Fibroblast of the conjunctiva (primary cell): ENCODE measurements at regions not wholly inside any gene's neighbourhood (a gene's known extent, or its start where the extent isn't known, plus 50 kb on each side); places are given as distances from the start of the nearest gene placed in this dataset.

Experiments
- DNase-seq: peaks from one replicate; pipeline ENCODE4 v3.0.0-alpha.2; 2010; ENCODE audit warnings: low read depth

GRCh38 chr14:84670796-84671195 is 859.1 kb upstream of the FLRT2 start:
- peak; percentile 20 for DNase-seq

- DNase-seq = no peak
Observed at GRCh38 chr14:84671776-84672175, 858.2 kb upstream of the FLRT2 start.

- DNase-seq = no peak
Observed at GRCh38 chr14:84674636-84675035, 855.3 kb upstream of the FLRT2 start.

- no peak for DNase-seq
Observed at GRCh38 chr14:84686550-84686949, 843.4 kb upstream of the FLRT2 start.

GRCh38 chr14:84688297-84689025 is 841.5 kb upstream of the FLRT2 start:
- no peak for DNase-seq

- no peak for DNase-seq
Observed at GRCh38 chr14:84694161-84694560, 835.8 kb upstream of the FLRT2 start.

- DNase-seq = no peak
Observed at GRCh38 chr14:84704601-84705000, 825.3 kb upstream of the FLRT2 start.

- no peak for DNase-seq
Observed at GRCh38 chr14:84707830-84708229, 822.1 kb upstream of the FLRT2 start.

GRCh38 chr14:84708865-84709264 is 821.1 kb upstream of the FLRT2 start:
- DNase-seq = no peak

- DNase-seq = no peak
Observed at GRCh38 chr14:84726471-84726870, 803.5 kb upstream of the FLRT2 start.

- no peak for DNase-seq
Observed at GRCh38 chr14:84749191-84749955, 780.6 kb upstream of the FLRT2 start.

GRCh38 chr14:84750284-84750683 is 779.7 kb upstream of the FLRT2 start:
- DNase-seq = no peak

GRCh38 chr14:84750763-84751554 is 779.0 kb upstream of the FLRT2 start:
- DNase-seq = peak; percentile 40

- no peak for DNase-seq
Observed at GRCh38 chr14:84751745-84752144, 778.2 kb upstream of the FLRT2 start.

- no peak for DNase-seq
Observed at GRCh38 chr14:84760489-84761126, 769.3 kb upstream of the FLRT2 start.

GRCh38 chr14:84767434-84767833 is 762.5 kb upstream of the FLRT2 start:
- DNase-seq = no peak

- DNase-seq = no peak
Observed at GRCh38 chr14:84770030-84770429, 759.9 kb upstream of the FLRT2 start.

GRCh38 chr14:84777356-84777755 is 752.6 kb upstream of the FLRT2 start:
- no peak for DNase-seq

GRCh38 chr14:84782902-84783301 is 747.0 kb upstream of the FLRT2 start:
- DNase-seq = no peak

GRCh38 chr14:84783511-84783910 is 746.4 kb upstream of the FLRT2 start:
- DNase-seq = no peak

- no peak for DNase-seq
Observed at GRCh38 chr14:84785996-84786395, 743.9 kb upstream of the FLRT2 start.

GRCh38 chr14:84789012-84789411 is 740.9 kb upstream of the FLRT2 start:
- no peak for DNase-seq
